CD1c-positive myeloid dendritic cell (primary cell): ENCODE measurements at regions not wholly inside any gene's neighbourhood (a gene's known extent, or its start where the extent isn't known, plus 50 kb on each side); places are given as distances from the start of the nearest gene placed in this dataset.
"Not testable (repeated sequence)": the region's sequence is repeated elsewhere in the genome, so short reads cannot be mapped to it uniquely, and the experiment has no call there.

Experiments
- DNase-seq: peaks from one replicate; pipeline ENCODE4 v3.0.0-alpha.2; 2016; ENCODE audit errors: extremely low spot score

DNA sequence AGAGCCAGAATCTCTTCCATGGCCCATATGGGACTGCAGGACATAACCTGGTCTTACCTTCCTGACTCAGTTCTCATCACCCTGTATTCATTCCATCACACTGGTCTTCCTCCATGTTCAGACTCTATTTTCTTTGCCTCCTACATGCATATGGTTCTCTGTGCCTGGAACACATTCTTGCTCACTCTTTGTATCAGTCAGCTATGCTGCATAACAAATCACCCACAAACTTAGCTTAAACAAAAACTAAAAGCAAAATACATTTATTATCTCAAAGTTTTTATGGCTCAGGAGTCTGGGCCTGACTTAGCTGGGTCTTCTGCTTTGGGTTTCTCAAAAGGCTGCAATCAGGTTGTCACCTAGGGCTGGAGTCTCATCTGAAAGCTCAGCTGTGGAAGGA is 712.6 kb upstream of the TBX3 start:
- DNase-seq, result no peak

DNA sequence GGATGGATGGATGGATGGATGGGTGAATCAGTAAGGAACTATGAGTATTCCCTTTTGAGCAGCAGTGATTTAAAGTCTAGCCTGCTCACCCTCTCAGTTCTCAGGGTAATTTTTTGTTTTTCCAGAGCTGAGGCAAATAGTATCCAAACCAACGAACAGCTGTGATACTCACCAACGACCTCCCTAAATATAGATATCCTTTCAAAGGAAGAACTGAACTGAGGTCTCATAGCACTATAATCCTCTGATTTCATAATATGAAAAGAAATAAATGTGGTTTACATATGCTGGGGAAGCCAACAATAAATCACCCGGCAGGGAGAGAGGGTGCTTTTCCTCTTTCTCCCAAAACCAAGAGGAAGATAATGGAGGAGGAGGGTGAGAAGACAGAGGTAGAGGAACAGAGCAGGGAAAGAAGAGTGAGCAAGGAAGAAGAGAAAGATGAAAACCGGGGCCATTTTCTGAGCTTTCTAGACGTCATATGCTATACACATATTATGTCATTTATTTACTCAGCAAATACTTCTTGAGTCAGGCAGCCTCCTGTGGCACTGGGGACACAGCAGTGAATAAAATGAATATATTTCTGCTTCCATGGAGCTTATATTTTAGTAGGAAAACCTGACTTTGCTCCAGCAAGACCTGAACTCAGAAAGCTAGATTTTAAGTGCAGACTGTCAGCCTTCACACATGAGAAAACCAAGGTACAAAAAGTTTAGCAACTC is 710.7 kb upstream of the TBX3 start:
- no peak for DNase-seq

- DNase-seq, result no peak
Observed at GRCh38 chr12:115388139-115388538, 704.2 kb upstream of the TBX3 start.

GRCh38 chr12:115387467-115387901 is 703.5 kb upstream of the TBX3 start:
- no peak for DNase-seq

DNA sequence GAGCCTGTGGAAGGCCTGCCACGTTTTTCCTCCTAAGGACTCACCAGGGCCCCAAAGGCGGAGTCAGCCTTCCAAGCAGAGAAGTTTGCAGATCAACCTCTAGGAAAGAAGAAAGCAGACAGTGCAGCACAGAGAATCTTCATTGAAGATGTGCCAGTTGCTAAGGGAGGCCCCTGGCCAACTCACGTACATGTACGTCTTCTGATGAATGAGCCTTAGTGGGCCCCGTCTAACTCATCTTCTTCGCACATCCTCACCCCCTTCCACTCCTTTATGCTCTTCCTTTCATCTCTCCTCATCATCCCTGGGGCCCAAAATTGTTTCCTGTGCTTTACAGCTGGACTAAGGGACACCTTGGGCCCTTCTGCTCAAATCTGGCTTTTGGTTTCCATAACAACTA is 703.0 kb upstream of the TBX3 start:
- no peak for DNase-seq

- no peak for DNase-seq
Observed at GRCh38 chr12:115385141-115385540, 701.2 kb upstream of the TBX3 start.

GRCh38 chr12:115384391-115384790 is 700.4 kb upstream of the TBX3 start:
- no peak for DNase-seq

DNA sequence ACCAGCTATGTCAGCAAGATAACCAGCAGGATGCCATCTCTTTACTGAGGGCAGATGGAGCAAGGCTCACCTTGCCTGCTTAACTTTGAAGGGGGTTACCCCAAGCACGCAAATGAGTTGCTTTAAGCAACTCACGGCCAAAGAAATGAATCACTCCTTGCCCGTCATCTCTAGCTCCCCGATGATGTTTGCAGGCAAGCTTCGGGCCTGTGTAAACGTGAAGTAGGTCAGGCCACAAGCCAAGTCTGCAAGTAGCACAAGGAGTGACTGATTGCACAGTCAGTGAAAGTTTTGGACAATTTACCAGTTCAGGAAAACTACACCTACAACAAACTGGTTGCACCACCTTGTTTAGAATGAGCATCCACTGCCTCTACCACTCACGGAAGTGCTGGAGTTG is 699.7 kb upstream of the TBX3 start:
- no peak for DNase-seq

DNA sequence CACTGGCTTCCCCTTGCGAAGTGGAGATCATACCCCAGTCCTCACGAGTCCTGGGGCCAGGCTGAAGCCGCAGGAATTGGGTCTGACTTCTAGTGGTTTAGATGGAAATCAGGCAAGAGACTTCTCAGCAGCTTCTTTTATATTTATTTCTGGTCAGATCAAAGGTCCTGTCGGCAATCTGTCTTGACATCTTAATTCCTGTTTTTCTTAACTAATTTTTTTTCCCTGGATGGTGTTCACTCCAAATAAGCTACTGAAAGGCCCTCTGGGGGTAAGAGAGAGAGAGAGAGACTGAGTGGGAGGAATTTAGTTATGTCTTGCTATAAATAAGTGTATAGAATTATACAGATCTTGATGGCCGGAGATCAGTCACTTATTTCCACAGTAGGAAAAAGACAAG is 698.7 kb upstream of the TBX3 start:
- no peak for DNase-seq

DNA sequence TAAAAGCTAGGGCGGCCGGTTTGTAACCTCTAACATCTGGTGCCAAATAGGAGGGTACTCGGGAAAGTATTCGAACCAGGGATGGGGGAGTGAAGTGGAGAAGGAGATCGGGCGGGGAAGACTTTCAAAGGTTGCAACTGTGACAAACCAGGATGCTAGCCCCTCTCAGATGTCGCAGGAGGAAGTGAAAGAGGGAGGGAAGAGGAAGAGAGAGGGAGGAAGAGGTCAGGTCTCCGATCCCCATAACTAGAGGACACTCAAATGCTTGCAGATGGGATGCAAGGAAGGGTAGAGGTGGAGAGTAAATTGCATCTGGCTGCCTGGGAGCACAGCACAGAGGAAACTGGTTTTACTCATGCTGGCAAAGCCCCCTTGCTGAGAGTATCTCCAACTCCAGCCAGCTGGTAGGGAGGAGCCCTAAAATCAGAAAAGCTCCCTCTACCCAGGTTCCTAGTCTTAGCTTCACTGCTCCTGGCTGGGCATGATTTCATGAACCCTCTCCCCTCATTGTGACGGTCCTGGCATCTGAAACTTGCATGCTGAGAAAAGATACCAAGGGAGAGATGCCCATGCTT is 696.7 kb upstream of the TBX3 start:
- no peak for DNase-seq

- no peak for DNase-seq
Observed at GRCh38 chr12:115378291-115378690, 694.3 kb upstream of the TBX3 start.

DNA sequence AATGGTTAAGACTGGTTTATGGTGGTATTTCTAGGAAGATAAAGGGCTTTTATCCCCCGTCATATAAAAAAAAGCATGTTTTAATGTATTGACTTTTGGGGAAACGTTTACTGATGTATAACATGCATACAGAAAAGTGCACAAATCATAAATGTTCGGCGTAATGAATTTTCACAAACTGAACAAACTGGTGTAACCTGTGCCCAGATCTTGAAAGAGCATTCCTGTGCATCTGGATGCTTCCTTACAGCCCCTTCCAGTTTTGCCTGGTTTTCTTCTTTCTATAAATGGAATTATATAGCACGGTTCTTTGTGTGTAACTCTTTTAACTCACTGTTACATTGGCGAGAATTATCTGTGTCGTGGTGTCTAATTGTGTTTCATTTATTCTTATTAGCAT is 693.8 kb upstream of the TBX3 start:
- no peak for DNase-seq

- DNase-seq, result no peak
Observed at GRCh38 chr12:115377230-115377629, 693.3 kb upstream of the TBX3 start.

DNA sequence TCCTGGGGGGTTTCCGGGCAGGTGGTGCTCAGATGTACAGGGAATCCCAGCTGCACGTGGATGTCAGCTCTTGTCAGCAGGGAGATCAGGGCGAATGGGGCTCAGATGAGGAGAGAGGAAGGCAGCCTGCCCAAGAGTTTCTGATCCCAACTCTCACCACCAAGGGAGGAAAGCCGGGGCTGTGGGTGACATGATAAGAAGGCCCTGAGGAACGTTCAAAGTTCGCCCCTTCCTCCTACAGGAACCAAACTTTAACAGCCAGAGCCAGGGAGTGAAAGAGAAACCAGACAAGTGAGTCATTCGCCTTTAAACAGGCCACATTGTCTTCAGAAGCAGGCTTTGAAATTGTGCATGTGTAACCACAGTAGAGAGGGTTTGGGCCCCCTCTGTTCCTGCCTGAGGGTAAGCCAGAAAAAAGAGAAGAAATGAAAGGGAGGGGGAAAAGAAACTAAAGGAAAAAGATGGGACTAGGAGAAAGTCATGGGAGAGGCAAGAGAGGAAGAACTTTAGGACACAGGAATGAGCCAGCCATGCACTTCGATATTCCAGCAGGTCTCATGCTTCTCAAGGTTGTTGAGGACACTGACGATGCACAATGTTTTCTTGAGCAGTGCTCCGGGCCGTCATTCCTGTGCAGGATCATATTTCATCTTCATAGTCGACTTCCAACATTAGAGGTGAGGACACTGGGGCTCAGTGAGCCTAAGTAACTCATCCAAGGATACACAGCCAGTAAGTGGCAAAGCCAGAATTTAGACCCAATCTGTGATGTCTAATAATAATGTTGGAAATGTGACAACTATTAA is 691.4 kb upstream of the TBX3 start:
- no peak for DNase-seq

- DNase-seq, result no peak
Observed at GRCh38 chr12:115374480-115375185, 690.7 kb upstream of the TBX3 start.

DNA sequence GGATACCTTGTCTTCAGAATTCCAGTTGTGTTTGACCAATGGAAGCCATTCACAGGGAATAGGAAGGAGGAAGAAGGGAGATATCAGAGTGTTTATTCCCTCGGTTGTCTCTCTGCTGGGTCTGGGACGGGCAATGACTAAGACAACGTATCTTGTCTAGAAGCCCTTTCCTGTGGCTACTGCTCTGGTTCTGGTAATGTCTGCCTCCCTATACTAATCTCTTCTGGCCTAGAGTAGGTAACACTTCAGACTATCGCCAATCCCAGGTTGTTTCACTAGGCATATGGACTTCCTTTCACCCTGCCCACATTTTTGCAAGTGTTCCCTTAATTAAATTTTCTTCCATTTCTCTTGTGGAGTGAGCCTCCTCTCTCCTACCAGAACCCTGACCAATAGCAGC is 687.7 kb upstream of the TBX3 start:
- DNase-seq, result no peak

DNA sequence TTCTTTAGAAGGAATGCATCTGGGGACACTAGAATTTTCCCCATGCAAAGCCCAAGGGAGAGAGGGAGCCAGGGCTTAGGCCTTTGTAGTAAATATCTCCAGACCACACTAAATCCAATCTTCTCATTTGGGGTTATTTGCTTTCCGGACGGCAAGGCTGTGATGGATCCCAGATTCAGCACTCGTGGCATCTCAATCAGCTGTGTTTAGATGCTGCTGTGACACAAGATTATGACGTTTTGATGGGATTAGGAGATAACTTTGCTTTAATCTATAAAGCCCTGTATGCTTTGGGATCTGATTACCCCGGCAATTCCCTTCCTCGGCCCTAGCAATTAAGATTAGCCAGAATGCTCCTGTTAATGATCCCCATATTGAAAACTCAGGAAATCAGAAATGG is 686.7 kb upstream of the TBX3 start:
- no peak for DNase-seq

DNA sequence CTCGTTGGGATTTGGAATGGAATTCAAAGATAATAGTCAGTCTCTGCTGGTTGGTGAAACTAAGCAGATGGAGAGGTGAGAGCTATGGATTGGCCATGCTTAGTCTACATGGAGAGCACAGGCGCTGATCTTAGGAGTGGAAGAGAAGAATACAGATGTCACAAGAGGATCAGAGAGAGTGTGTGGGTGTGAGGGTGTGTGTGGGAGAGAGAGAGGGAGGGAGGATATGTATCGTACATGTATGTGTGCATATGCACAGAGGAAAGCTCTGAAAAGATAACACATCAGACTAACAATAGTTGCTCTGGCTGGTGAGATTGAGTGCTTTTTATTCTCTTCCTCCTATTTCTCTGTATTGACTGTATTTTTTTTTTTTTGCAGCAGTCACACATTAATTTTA is 686.2 kb upstream of the TBX3 start:
- DNase-seq, result no peak

GRCh38 chr12:115366277-115366676 is 682.3 kb upstream of the TBX3 start:
- not testable (repeated sequence) for DNase-seq

DNA sequence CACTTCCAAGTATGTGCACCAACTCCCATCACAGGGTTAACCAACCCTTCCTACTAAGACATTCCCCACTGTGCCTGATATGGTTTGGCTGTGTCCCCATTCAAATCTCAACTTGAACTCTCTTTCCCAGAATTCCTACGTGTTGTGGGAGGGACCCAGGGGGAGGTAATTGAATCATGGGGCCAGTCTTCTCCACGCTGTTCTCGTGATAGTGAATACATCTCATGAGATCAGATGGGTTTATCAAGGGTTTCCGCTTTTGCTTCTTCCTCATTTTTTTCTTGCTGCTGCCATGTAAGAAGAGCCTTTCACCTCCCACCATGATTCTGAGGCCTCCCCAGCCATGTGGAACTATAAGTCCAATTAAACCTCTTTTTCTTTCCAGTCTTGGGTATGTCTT is 681.8 kb upstream of the TBX3 start:
- DNase-seq, result not testable (repeated sequence)

GRCh38 chr12:115364921-115365320 is 680.9 kb upstream of the TBX3 start:
- no peak for DNase-seq

- DNase-seq, result no peak
Observed at GRCh38 chr12:115362339-115362976, 678.5 kb upstream of the TBX3 start.
